A549 (cell line): ENCODE measurements at regions not wholly inside any gene's neighbourhood (a gene's known extent, or its start where the extent isn't known, plus 50 kb on each side); places are given as distances from the start of the nearest gene placed in this dataset.

Experiments used
- ATAC-seq, 2 experiments: fragments of 200-7000 bp in 1 of 2; fragments of >200 bp in 1 of 2; cut with Nextera tagmentation in 1 of 2; cut with Tn5 transposase in 1 of 2; 3 replicates each; pipeline versions ENCODE4 v1.8.0 to v1.9.1; 2018 to 2020; ENCODE audit warnings: mild to moderate bottlenecking in 1 of 2, moderate library complexity in 1 of 2
- CTCF ChIA-PET: fragments of 300-600 bp; sonication (Branson Sonifier 250); formaldehyde crosslinking; extraction: SDS; loops from one replicate; lab custom pipeline; 2021; ENCODE audit warnings: antibody characterized with exemption, inconsistent platforms; lab: Yijun Ruan, JAX
- POLR2A ChIA-PET: fragments of 350-600 bp; formaldehyde crosslinking; extraction: SDS; loops from one replicate; lab custom pipeline; 2021; ENCODE audit warnings: antibody characterized with exemption, inconsistent platforms; lab: Yijun Ruan, JAX
- DNase-seq, 2 experiments: peaks; one replicate each; pipeline versions ENCODE4 v3.0.0 to v3.0.0-alpha.2; 2011 to 2016; ENCODE audit warnings: low read depth in 1 of 2, low spot score in 1 of 2
- FAIRE-seq: peaks from 2 replicates; lab custom pipeline; 2011; peaks lifted over from hg19 to GRCh38; lab: Jason Lieb, UNC
- H3K27ac ChIP-seq, 2 experiments: fragments of >200 bp; sonication (Bioruptor Twin); formaldehyde crosslinking; 3 replicates each; pipeline ENCODE4 v1.5.1; 2016 to 2017
- H3K4me1 ChIP-seq: fragments of >200 bp; sonication (Bioruptor Twin); formaldehyde crosslinking; 3 replicates; pipeline ENCODE4 v1.6.1; 2016
- H3K4me2 ChIP-seq: fragments of >200 bp; sonication (Bioruptor Twin); formaldehyde crosslinking; 3 replicates; pipeline ENCODE4 v1.6.1; 2016
- H3K4me3 ChIP-seq: fragments of >200 bp; sonication (Bioruptor Twin); formaldehyde crosslinking; 3 replicates; pipeline ENCODE4 v1.5.1; 2016
- H3K9me3 ChIP-seq: fragments of >200 bp; sonication (Bioruptor Twin); formaldehyde crosslinking; 3 replicates; pipeline ENCODE4 v1.6.1; 2016
- CEBPB ChIP-seq, 2 experiments: fragments of >200 bp in 1 of 2; sonication (Bioruptor Twin) in 1 of 2; formaldehyde crosslinking in 1 of 2; IDR thresholded peaks; 2 replicates each; pipeline ENCODE4 v1.6.1; 2012 to 2016
- CHD4 ChIP-seq: fragments of 200-600 bp; sonication (generic); IDR thresholded peaks from 2 replicates; pipeline ENCODE4 v1.6.1; 2016; ENCODE audit warnings: antibody characterized with exemption, mild to moderate bottlenecking, borderline replicate concordance
- EHMT2 ChIP-seq: fragments of 200-600 bp; sonication (generic); IDR thresholded peaks from 2 replicates; pipeline ENCODE4 v1.6.1; 2016; ENCODE audit warnings: antibody characterized with exemption, low read depth, mild to moderate bottlenecking, moderate library complexity
- FOSB ChIP-seq: fragments of 250-450 bp; sonication (Bioruptor Pico); IDR thresholded peaks from 2 replicates; pipeline ENCODE4 v1.5.0; 2020; ENCODE audit warnings: mild to moderate bottlenecking, moderate library complexity
- FOSL2 ChIP-seq, 2 experiments: fragments of 450-650 bp in 1 of 2; fragments of >200 bp in 1 of 2; sonication (Bioruptor Twin) in 1 of 2; formaldehyde crosslinking; IDR thresholded peaks; 2 replicates each; pipeline versions ENCODE4 v1.5.0 to v1.6.1; 2016 to 2020; ENCODE audit warnings: mild to moderate bottlenecking in 1 of 2, moderate library complexity in 1 of 2
- FOXS1 ChIP-seq: fragments of 250-450 bp; sonication (Bioruptor Pico); IDR thresholded peaks from 2 replicates; pipeline ENCODE4 v1.5.0; 2020; ENCODE audit warnings: mild to moderate bottlenecking, moderate library complexity
- HEYL ChIP-seq: fragments of 250-450 bp; sonication (Bioruptor Pico); IDR thresholded peaks from 2 replicates; pipeline ENCODE4 v1.8.0; 2021; ENCODE audit warnings: mild to moderate bottlenecking, moderate library complexity
- HOXA7 ChIP-seq: fragments of 250-450 bp; sonication (Bioruptor Pico); IDR thresholded peaks from 2 replicates; pipeline ENCODE4 v1.5.0; 2020; ENCODE audit warnings: mild to moderate bottlenecking, moderate library complexity
- JUN ChIP-seq, 2 experiments: fragments of >200 bp; sonication (Bioruptor Twin); formaldehyde crosslinking; IDR thresholded peaks; 2 replicates in 1 of 2; 3 replicates in 1 of 2; pipeline ENCODE4 v1.6.1; 2016 to 2017
- JUNB ChIP-seq: fragments of >200 bp; sonication (Bioruptor Twin); formaldehyde crosslinking; IDR thresholded peaks from 2 replicates; pipeline ENCODE4 v1.6.1; 2016
- KDM1A ChIP-seq: fragments of 200-600 bp; sonication (generic); IDR thresholded peaks from 2 replicates; pipeline ENCODE4 v1.6.1; 2016; ENCODE audit warnings: low read depth, mild to moderate bottlenecking
- MYC ChIP-seq: IDR thresholded peaks from 2 replicates; pipeline ENCODE4 v1.6.1; 2012; ENCODE audit warnings: mild to moderate bottlenecking, inconsistent platforms, low read length, improper control_type of control experiment, borderline replicate concordance
- POLR2AphosphoS2 ChIP-seq: conservative IDR thresholded peaks from 2 replicates; pipeline ENCODE4 v1.6.1; 2012; ENCODE audit warnings: low read length, improper control_type of control experiment, inconsistent platforms
- RARB ChIP-seq: fragments of 250-450 bp; sonication (Bioruptor Pico); IDR thresholded peaks from 2 replicates; pipeline ENCODE4 v1.8.0; 2021; ENCODE audit warnings: mild to moderate bottlenecking, moderate library complexity
- RFX5 ChIP-seq: fragments of 450-650 bp; IDR thresholded peaks from 2 replicates; pipeline ENCODE4 v1.7.1; 2014; ENCODE audit warnings: antibody characterized with exemption, mild to moderate bottlenecking, moderate library complexity
- SMC3 ChIP-seq: fragments of >200 bp; sonication (Bioruptor Twin); formaldehyde crosslinking; IDR thresholded peaks from 3 replicates; pipeline ENCODE4 v1.6.1; 2018; ENCODE audit warnings: inconsistent platforms
- SREBF2 ChIP-seq: fragments of 450-650 bp; IDR thresholded peaks from 2 replicates; pipeline ENCODE4 v1.6.1; 2014; ENCODE audit warnings: mild to moderate bottlenecking, moderate library complexity
- TFCP2L1 ChIP-seq: fragments of 250-450 bp; sonication (Bioruptor Pico); IDR thresholded peaks from 2 replicates; pipeline ENCODE4 v1.5.0; 2021; ENCODE audit warnings: mild to moderate bottlenecking
- ZNF302 ChIP-seq: fragments of 250-450 bp; sonication (Bioruptor Pico); IDR thresholded peaks from 2 replicates; pipeline ENCODE4 v1.9.0; 2021; ENCODE audit warnings: inconsistent platforms, mild to moderate bottlenecking, moderate library complexity
- ZSCAN20 ChIP-seq: fragments of 250-450 bp; sonication (Bioruptor Pico); IDR thresholded peaks from 2 replicates; pipeline ENCODE4 v1.8.0; 2022; ENCODE audit warnings: mild to moderate bottlenecking, moderate library complexity
- WGBS: methylation state at CpG from one replicate; pipeline ENCODE4 v1.1.6; 2017; ENCODE audit errors: missing lambda C conversion rate; 5-methylcytosine and 5-hydroxymethylcytosine counted together
- TF ChIP-seq, protein P1 (sequence below): fragments of 200-600 bp; sonication (generic); IDR thresholded peaks from 2 replicates; pipeline ENCODE4 v1.6.1; 2016; ENCODE audit warnings: antibody characterized with exemption, mild to moderate bottlenecking, moderate library complexity
- TF ChIP-seq, protein P2 (sequence below): IDR thresholded peaks from 2 replicates; pipeline ENCODE4 v1.6.1; 2012
- TF ChIP-seq, protein P3 (sequence below): fragments of >200 bp; sonication (Bioruptor Twin); formaldehyde crosslinking; IDR thresholded peaks from 2 replicates; pipeline ENCODE4 v1.6.1; 2016
- TF ChIP-seq, protein P4 (sequence below): IDR thresholded peaks from 2 replicates; pipeline ENCODE4 v1.6.1; 2012; ENCODE audit warnings: low read depth, borderline replicate concordance

DNA sequence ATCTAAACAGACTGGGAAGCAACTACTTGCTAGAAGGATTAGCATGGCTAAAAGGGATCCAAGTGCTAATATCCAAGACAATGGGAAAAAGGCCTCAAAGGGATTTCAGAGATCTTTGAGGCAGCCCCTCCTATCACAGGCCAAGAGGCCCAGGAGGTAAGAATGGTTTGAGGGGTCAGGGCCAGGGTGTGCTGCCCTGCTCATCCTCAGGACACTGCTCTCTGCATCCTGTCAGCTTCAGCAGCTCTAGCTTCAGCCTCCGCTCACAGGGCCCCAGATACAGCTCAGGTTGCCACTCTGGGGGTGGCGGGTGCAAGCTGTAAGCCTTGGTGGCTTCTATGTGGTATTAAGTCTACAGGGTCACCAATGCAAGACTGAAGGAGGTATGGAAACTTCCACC is 278.7 kb downstream of the PARP8 start:
- DNase-seq (no peak), FAIRE-seq (no peak), ATAC-seq (no peak)
- ChIA-PET CTCF (no interaction called here), POLR2A (no interaction called here)
- peaks cover 3% of the 10 kb centered on the region; the same call in 1 of the 3 replicates for H3K9me3 ChIP-seq
- H3K27ac ChIP-seq: no peak overlapping the region
- WGBS: 6% methylated on average over 2 of the region's 2 CpGs
- H3K4me2 ChIP-seq: no peak overlapping the region
- no peaks in the 10 kb centered on the region for H3K4me1 ChIP-seq
- TF ChIP-seq POLR2AphosphoS2: no peak
- TF ChIP-seq CHD4: no peak
- TF ChIP-seq JUN (IDR thresholded peaks at IDR 0.05): no peak
- TF ChIP-seq JUNB: no peak
- no peak for TF ChIP-seq ZSCAN20 (CRISPR knock-in tag)
- no peak for TF ChIP-seq HOXA7 (CRISPR knock-in tag)
- no peak for TF ChIP-seq SMC3
- TF ChIP-seq SREBF2: no peak
- TF ChIP-seq, protein P1, sequence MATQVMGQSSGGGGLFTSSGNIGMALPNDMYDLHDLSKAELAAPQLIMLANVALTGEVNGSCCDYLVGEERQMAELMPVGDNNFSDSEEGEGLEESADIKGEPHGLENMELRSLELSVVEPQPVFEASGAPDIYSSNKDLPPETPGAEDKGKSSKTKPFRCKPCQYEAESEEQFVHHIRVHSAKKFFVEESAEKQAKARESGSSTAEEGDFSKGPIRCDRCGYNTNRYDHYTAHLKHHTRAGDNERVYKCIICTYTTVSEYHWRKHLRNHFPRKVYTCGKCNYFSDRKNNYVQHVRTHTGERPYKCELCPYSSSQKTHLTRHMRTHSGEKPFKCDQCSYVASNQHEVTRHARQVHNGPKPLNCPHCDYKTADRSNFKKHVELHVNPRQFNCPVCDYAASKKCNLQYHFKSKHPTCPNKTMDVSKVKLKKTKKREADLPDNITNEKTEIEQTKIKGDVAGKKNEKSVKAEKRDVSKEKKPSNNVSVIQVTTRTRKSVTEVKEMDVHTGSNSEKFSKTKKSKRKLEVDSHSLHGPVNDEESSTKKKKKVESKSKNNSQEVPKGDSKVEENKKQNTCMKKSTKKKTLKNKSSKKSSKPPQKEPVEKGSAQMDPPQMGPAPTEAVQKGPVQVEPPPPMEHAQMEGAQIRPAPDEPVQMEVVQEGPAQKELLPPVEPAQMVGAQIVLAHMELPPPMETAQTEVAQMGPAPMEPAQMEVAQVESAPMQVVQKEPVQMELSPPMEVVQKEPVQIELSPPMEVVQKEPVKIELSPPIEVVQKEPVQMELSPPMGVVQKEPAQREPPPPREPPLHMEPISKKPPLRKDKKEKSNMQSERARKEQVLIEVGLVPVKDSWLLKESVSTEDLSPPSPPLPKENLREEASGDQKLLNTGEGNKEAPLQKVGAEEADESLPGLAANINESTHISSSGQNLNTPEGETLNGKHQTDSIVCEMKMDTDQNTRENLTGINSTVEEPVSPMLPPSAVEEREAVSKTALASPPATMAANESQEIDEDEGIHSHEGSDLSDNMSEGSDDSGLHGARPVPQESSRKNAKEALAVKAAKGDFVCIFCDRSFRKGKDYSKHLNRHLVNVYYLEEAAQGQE: no peak
- no peak for TF ChIP-seq MYC
- TF ChIP-seq HEYL (CRISPR knock-in tag): no peak
- no peak overlapping the region for H3K4me3 ChIP-seq

DNA sequence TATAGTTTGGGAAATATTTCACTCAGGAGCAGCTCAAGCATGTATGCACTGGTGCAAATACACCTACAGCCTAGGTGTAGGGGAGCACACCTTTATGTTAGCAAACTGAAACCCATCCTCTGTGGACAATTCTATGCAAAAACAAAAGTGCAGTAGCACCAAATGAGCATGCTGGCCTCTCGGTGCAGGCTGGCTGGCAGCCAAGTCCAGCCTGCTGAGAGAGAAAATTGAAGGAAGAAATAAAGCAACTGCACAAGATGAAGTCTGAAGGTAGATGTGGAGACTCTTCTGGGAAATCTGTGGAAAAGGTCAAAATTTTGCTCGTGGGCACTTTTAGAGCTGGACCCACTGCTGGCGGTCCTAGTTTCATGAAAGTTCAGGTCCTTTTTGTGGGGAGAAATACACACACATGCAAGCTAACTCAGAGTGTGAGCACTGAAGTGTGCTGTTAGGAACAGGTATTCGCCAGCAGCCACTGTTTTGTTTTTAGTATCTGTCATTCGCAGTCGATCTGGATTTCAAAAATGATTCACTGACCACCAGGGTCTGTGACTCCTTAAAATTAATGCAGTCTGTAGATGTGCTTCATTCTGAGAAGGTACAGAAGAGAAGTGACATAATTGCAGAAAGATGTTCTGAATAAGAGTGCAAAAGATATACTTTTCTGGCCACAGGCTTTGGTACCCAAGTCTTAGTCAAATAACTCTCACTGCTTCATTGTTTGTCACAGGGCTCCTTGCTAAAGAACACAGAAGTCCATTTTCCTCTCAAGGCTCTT is 281.7 kb downstream of the PARP8 start:
- Histone ChIP-seq H3K4me3 (no peak overlapping the region), H3K4me2 (no peak overlapping the region), H3K4me1 (no peaks in the 10 kb centered on the region), H3K9me3 (peaks cover under 1% of the 10 kb centered on the region; the same call in 1 of the 3 replicates), H3K27ac (no peak overlapping the region)
- ATAC-seq (no peak), FAIRE-seq (no peak), DNase-seq (no peak)
- ChIA-PET POLR2A (no interaction called here), CTCF (interaction anchor here (1.4 kb wide), 1 partner anchor 10 kb away, joined by 6 read pairs; no protein-coding TSS in a partner anchor)
- 25% methylated on average over 6 of the region's 6 CpGs for WGBS
- TF ChIP-seq FOXS1 (CRISPR knock-in tag) (no peak), JUN (IDR thresholded peaks at IDR 0.05) (no peak), RFX5 (no peak), JUNB (no peak), ZNF302 (CRISPR knock-in tag) (no peak), FOSB (CRISPR knock-in tag) (no peak), EHMT2 (no peak), RARB (CRISPR knock-in tag) (no peak), CEBPB (IDR thresholded peaks at IDR 0.05) (no peak), ZSCAN20 (CRISPR knock-in tag) (no peak), TFCP2L1 (CRISPR knock-in tag) (no peak), FOSL2 (IDR thresholded peaks at IDR 0.05) (no peak), FOSL2 (CRISPR knock-in tag; IDR thresholded peaks at IDR 0.05) (no peak), SREBF2 (no peak), KDM1A (no peak)
- TF ChIP-seq, protein P2, sequence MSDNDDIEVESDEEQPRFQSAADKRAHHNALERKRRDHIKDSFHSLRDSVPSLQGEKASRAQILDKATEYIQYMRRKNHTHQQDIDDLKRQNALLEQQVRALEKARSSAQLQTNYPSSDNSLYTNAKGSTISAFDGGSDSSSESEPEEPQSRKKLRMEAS: no peak
- TF ChIP-seq, protein P3, sequence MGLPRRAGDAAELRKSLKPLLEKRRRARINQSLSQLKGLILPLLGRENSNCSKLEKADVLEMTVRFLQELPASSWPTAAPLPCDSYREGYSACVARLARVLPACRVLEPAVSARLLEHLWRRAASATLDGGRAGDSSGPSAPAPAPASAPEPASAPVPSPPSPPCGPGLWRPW: no peak
- TF ChIP-seq, protein P4, sequence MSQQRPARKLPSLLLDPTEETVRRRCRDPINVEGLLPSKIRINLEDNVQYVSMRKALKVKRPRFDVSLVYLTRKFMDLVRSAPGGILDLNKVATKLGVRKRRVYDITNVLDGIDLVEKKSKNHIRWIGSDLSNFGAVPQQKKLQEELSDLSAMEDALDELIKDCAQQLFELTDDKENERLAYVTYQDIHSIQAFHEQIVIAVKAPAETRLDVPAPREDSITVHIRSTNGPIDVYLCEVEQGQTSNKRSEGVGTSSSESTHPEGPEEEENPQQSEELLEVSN: no peak
